HG02588 (cell line): ENCODE measurements at regions not wholly inside any gene's neighbourhood (a gene's known extent, or its start where the extent isn't known, plus 50 kb on each side); places are given as distances from the start of the nearest gene placed in this dataset.

ENCODE experiments used
- ATAC-seq: cut with Tn5 transposase; IDR thresholded peaks from one replicate; pipeline ENCODE4 v1.9.1; 2021; ENCODE audit warnings: mild to moderate bottlenecking, moderate library complexity; ENCODE audit not compliant: unreplicated experiment

DNA sequence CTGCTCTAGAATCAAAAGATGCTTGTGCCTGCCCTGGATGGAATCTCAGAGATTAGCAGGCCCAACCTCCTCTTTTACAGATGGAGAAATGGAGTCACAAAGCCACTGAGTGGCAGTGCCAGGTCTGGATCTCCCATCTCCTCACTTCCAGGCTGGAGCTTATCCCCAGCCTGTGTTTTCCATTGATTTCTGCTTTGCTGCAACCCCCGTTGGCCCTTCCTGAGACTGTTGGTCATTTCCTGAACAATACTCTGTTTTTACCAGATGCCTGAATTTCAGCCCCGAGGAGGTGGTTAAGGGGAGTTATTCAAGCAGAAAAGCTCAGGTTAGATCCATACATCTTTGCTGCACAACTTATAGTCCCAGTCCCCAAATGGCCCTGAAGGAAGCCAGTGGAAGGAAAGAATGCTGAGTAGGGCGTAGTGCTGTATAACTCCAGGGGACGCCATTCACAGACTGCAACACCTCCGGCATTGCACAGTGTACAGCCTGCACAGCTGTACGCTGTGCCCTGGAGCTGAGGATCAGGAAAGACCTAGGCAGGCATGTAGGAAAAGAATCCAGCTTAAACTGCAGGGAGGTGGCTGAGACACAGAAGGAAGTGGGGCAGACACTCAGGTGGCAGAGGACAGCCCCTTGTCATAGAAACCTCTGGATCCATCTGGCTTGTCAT, 77.5 kb downstream of the RPLP1 start:
- ATAC-seq = no peak

DNA sequence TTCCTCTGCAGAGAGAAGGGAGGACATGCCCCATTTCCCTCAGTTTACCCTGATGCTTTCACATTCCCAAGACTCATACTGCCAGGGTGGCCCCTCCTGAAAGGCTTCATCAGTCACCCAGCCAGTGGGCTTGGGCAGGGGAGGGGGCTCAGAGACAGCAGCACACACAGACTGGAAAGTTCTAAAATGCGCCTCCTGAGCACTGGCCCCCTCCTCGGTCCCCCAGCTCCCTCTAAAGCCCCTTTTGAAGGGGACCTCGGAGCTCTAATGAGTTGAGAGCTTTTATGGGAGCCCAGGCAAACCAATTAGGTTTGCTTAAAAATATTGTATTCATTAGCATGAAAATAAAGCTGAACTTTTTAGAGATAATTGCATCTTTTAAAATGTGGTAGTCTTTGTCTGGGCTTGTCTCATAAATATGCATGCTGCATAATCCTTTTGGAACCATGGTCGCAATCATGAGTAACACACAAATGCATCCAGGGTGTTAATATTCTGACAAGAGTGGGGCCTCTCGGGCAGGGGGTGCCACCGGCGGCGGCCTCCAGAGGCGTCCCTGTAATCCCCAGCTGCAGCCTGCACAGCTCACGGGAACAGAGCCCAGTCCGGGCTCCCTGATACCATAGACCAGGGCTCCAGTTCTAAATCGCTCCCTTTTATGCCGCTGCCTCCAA, 78.5 kb downstream of the RPLP1 start:
- no peak for ATAC-seq

DNA sequence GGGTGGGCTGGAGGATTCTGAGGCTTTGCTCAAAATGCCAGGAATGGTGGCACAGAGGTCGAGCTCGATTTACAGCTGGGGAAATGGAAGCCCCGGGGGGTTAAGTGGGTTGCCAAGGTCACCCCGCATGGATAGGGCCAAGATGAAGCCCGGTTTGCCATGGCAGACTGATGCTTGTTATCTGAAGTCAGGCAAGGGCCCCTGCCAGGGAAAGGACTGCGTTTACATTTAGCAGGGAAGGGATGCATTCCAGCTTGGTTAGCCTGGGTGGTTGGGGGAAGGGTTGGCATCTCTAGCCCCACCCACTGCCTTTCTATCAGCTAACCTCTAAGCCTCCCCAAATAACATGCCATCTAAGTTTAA, 79.0 kb downstream of the RPLP1 start:
- ATAC-seq = no peak

- no peak for ATAC-seq
Observed at GRCh38 chr15:69532066-69532465, 79.4 kb downstream of the RPLP1 start.

DNA sequence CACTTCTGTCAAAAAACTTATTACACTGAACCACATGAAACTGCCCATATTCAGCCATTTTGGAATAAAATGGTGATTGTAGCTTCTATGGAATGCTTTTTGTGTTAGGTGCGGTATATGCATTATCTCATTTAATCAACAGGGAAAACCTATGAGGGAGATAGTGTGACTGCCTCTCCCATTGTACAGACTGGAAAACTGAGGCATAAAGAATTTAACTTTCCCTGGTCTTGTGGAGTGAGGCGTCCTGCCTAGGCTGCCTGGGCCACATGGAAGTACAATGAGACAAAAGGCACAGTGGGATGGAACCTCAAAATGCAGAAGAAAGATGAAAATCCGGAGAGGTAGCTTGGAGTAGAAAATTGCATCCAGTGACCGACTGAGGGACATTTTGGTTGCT, 80.2 kb downstream of the RPLP1 start:
- no peak for ATAC-seq

GRCh38 chr15:69533522-69533921, 80.9 kb downstream of the RPLP1 start:
- no peak for ATAC-seq

GRCh38 chr15:69535101-69535638, 82.6 kb downstream of the RPLP1 start:
- no peak for ATAC-seq

GRCh38 chr15:69535998-69536397, 83.4 kb downstream of the RPLP1 start:
- no peak for ATAC-seq

GRCh38 chr15:69536726-69537512, 84.3 kb downstream of the RPLP1 start:
- ATAC-seq = no peak

GRCh38 chr15:69537901-69538300, 85.3 kb downstream of the RPLP1 start:
- ATAC-seq = no peak

- no peak for ATAC-seq
Observed at GRCh38 chr15:69538379-69538778, 85.8 kb downstream of the RPLP1 start.

GRCh38 chr15:69539345-69539744, 86.7 kb downstream of the RPLP1 start:
- no peak for ATAC-seq

- ATAC-seq = no peak
Observed at GRCh38 chr15:69540622-69541021, 88.0 kb downstream of the RPLP1 start.

DNA sequence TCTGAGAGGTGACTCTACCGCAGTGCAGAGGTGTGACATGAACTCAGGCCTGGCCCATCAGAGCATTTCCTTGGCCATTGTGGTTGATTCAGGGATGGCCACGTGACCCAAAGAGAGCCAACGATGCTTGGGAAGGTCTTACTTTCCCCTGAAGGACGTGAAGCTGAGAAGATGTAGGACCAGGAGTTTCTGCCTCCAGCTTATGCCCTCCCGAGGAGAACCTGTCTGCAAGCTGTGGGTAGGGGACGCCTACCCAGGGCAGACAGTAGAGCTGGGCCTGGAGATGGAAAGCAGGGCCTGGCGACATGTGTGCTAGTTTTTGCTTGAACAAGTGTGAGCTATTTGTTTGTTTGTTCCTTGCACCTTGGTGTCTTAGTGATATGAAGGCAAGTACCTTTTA, 89.4 kb downstream of the RPLP1 start:
- ATAC-seq = no peak

GRCh38 chr15:69543681-69544364, 91.2 kb downstream of the RPLP1 start:
- ATAC-seq = no peak

DNA sequence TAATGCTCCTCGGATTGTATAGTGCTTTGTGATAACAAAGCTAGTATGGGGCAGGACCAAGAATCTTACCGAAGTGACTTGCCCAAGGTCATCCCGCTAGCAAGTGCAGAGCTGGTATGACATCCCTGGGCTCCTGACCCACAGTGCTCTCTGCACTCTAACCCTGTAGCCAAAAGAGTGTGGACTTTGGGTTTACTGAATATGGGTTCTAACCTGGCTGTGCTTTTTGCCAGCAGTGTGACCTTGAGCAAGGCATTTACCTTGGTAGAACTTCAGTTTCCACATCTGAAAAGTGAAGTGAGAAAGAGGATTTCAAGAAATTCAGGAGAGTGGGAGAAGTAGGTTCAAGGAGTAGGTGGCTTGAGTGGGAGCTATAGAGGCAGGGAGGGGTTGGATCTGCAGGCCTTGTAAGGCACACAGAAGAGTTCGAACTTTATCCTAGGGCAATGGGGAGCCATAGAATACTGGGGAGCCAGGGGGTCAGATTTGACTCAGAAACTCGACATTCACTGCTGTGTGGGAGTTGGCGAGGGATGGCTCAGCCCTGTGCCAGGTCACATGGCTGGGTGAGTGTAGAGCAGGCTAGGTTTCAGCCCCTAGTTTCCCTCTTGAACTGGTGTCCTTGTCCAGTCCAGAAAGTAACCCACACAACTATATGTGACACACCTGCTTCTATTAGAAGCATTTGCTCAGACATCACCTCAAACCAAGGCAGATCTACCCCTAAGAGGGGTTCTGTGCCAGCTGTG, 91.9 kb downstream of the RPLP1 start:
- no peak for ATAC-seq

- no peak for ATAC-seq
Observed at GRCh38 chr15:69546182-69546581, 93.6 kb downstream of the RPLP1 start.

DNA sequence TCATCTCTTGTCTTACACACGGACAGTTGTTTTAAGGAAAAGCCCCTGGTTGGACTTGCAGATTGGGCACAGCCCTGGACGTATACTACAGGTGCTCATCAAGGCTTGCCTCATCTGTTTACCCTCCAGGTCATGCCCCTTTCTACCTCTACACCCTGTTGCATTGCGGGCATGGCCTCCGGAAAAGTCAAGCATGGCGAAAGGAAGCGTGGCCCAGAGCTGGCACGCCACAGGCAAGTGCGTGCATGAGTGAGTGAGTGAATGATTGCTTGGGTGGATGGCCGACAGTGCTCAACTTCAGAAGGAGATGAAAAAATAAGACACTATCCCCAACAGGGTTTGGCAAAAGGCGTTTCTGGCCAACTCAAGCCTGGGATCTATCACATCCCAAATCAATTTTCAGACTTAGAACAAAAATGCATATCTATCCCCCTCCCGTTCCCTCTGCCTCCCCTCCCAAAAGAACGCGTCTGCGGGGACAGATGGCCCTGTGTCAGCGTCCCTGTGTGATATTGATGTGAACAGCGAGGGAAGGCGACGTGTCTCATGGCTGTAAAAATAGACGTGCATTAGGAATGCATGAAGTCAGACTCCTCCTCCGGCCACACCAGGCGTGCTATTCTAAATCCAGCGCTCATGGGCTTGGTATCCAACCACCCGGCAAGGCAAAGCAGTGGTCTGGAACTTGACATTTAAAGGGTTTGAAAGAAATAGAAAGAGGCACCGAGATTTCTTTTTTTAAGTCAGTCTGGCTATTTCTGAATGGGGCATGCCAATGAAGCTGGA, 96.0 kb downstream of the RPLP1 start:
- no peak for ATAC-seq

- ATAC-seq = no peak
Observed at GRCh38 chr15:69551391-69552056, 98.9 kb downstream of the RPLP1 start.
